ENCODE measurements at regions not wholly inside any gene's neighbourhood (a gene's known extent, or its start where the extent isn't known, plus 50 kb on each side); places are given as distances from the start of the nearest gene placed in this dataset.

DNA sequence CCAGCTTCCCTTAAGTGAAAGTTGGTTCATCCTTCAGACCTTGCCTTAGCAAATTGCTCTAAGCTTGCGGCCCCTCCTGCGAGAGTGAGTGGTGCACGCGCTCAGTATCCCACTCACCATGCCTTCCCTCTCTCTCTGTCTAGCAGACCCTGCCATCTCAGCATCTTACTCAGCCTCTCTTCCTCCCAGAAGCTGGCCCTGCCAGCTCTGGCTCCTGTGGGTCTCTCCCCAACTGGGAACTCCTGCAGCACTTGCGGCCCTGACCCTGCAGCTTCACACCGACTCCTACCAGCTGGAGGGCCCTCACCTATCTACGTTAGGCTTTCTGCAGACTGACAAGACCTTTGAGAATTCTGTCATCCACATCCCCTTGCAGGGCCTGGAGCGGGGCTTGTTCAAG lies 286.1 kb upstream of the TLE3 start:
- TF ChIP-seq, protein P1, sequence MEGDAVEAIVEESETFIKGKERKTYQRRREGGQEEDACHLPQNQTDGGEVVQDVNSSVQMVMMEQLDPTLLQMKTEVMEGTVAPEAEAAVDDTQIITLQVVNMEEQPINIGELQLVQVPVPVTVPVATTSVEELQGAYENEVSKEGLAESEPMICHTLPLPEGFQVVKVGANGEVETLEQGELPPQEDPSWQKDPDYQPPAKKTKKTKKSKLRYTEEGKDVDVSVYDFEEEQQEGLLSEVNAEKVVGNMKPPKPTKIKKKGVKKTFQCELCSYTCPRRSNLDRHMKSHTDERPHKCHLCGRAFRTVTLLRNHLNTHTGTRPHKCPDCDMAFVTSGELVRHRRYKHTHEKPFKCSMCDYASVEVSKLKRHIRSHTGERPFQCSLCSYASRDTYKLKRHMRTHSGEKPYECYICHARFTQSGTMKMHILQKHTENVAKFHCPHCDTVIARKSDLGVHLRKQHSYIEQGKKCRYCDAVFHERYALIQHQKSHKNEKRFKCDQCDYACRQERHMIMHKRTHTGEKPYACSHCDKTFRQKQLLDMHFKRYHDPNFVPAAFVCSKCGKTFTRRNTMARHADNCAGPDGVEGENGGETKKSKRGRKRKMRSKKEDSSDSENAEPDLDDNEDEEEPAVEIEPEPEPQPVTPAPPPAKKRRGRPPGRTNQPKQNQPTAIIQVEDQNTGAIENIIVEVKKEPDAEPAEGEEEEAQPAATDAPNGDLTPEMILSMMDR (IDR thresholded peaks at IDR 0.05): no peak
- TF ChIP-seq POLR2A (IDR thresholded peaks at IDR 0.05): no peak
